ENCODE measurements at regions not wholly inside any gene's neighbourhood (a gene's known extent, or its start where the extent isn't known, plus 50 kb on each side); places are given as distances from the start of the nearest gene placed in this dataset.

DNA sequence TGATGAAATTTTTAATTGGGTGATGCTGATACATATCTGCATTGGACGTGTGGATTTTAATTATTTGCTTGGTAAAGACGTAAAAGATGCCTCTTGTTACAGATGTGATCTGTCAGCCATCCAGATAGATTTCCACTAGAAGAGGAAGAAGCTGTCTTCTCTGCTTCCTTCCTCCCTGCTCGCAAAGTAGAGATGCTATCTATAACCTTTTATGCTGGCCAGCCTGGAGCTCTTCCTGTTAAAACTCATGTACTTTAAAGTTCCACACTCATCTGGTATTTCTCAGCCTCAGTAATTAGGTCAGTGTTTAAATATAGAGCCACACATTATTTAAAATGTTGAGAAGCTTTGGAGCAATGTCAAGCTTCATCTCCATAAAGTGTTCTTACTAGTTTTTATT, 51.2 kb upstream of the TMEM229A start:
- no peaks in the 10 kb centered on the region for H3K36me3 ChIP-seq
- H3K27me3 ChIP-seq = no peaks in the 10 kb centered on the region
- TF ChIP-seq Cebpa-rat (IDR thresholded peaks at IDR 0.05) = no peak
- H3K9ac ChIP-seq = no peak overlapping the region
- H3K9me3 ChIP-seq = no peaks in the 10 kb centered on the region
- no peak overlapping the region for H3K27ac ChIP-seq
- no peaks in the 10 kb centered on the region for H4K20me1 ChIP-seq
- H3K4me1 ChIP-seq = peaks cover 18% of the 10 kb centered on the region
- peak overlapping the region; percentile 58 for H3K4me2 ChIP-seq
- no peak overlapping the region for H3K4me3 ChIP-seq

Measured in BLaER1 (cell line).